HG03571 (cell line): ENCODE measurements at regions not wholly inside any gene's neighbourhood (a gene's known extent, or its start where the extent isn't known, plus 50 kb on each side); places are given as distances from the start of the nearest gene placed in this dataset.
"Not testable (repeated sequence)": the region's sequence is repeated elsewhere in the genome, so short reads cannot be mapped to it uniquely, and the experiment has no call there.

Source experiments
- ATAC-seq: cut with Tn5 transposase; IDR thresholded peaks from one replicate; pipeline ENCODE4 v1.9.1; 2021; ENCODE audit not compliant: unreplicated experiment

GRCh38 chr4:28845158-28845557, 1875.0 kb upstream of the PCDH7 start:
- no peak for ATAC-seq

- ATAC-seq, result not testable (repeated sequence)
Observed at GRCh38 chr4:28857028-28857427, 1863.1 kb upstream of the PCDH7 start.

GRCh38 chr4:28868841-28869240, 1851.3 kb upstream of the PCDH7 start:
- no peak for ATAC-seq

GRCh38 chr4:28879178-28879577, 1841.0 kb upstream of the PCDH7 start:
- ATAC-seq, result no peak

- no peak for ATAC-seq
Observed at GRCh38 chr4:28879900-28880299, 1840.3 kb upstream of the PCDH7 start.

- no peak for ATAC-seq
Observed at GRCh38 chr4:28883211-28883610, 1837.0 kb upstream of the PCDH7 start.

- no peak for ATAC-seq
Observed at GRCh38 chr4:28886934-28887333, 1833.2 kb upstream of the PCDH7 start.

GRCh38 chr4:28890949-28891775, 1829.0 kb upstream of the PCDH7 start:
- ATAC-seq, result no peak

GRCh38 chr4:28913466-28913865, 1806.7 kb upstream of the PCDH7 start:
- no peak for ATAC-seq

- no peak for ATAC-seq
Observed at GRCh38 chr4:28916585-28916984, 1803.6 kb upstream of the PCDH7 start.

GRCh38 chr4:28918871-28919270, 1801.3 kb upstream of the PCDH7 start:
- ATAC-seq, result no peak

- no peak for ATAC-seq
Observed at GRCh38 chr4:28921886-28922285, 1798.3 kb upstream of the PCDH7 start.

GRCh38 chr4:28926156-28926555, 1794.0 kb upstream of the PCDH7 start:
- no peak for ATAC-seq

GRCh38 chr4:28942631-28943030, 1777.5 kb upstream of the PCDH7 start:
- no peak for ATAC-seq

- no peak for ATAC-seq
Observed at GRCh38 chr4:28947374-28947773, 1772.8 kb upstream of the PCDH7 start.

GRCh38 chr4:28948501-28948900, 1771.7 kb upstream of the PCDH7 start:
- ATAC-seq, result no peak

GRCh38 chr4:28966982-28967381, 1753.2 kb upstream of the PCDH7 start:
- ATAC-seq, result no peak

GRCh38 chr4:28973587-28974350, 1746.4 kb upstream of the PCDH7 start:
- ATAC-seq, result no peak

GRCh38 chr4:28976369-28976768, 1743.8 kb upstream of the PCDH7 start:
- ATAC-seq, result no peak

- no peak for ATAC-seq
Observed at GRCh38 chr4:29002151-29002550, 1718.0 kb upstream of the PCDH7 start.

- no peak for ATAC-seq
Observed at GRCh38 chr4:29005838-29006237, 1714.3 kb upstream of the PCDH7 start.

GRCh38 chr4:29009908-29010307, 1710.3 kb upstream of the PCDH7 start:
- no peak for ATAC-seq
